Stimulated activated CD8-positive, alpha-beta memory T cell treated with anti-CD3 and anti-CD28 coated beads, Interleukin-2, amount 100 ng/mL, for 1 hour (primary cell): ENCODE measurements at regions not wholly inside any gene's neighbourhood (a gene's known extent, or its start where the extent isn't known, plus 50 kb on each side); places are given as distances from the start of the nearest gene placed in this dataset.
"Not testable (repeated sequence)": the region's sequence is repeated elsewhere in the genome, so short reads cannot be mapped to it uniquely, and the experiment has no call there.

Experiments used
- DNase-seq, 2 donors: peaks; one replicate each; pipeline ENCODE4 v3.0.0-alpha.2; 2020; ENCODE audit warnings: low read depth in 2 of 2

- no peak for DNase-seq
Observed at GRCh38 chr2:2664989-2665833, 334.1 kb upstream of the MYT1L start.

- DNase-seq, result no peak
Observed at GRCh38 chr2:2663401-2664036, 332.4 kb upstream of the MYT1L start.

- DNase-seq, result no peak
Observed at GRCh38 chr2:2662847-2663356, 331.8 kb upstream of the MYT1L start.

- DNase-seq, result no peak
Observed at GRCh38 chr2:2662037-2662846, 331.2 kb upstream of the MYT1L start.

GRCh38 chr2:2660789-2661355 is 329.8 kb upstream of the MYT1L start:
- no peak for DNase-seq

- DNase-seq, result no peak
Observed at GRCh38 chr2:2657121-2657962, 326.3 kb upstream of the MYT1L start.

GRCh38 chr2:2656115-2657011 is 325.3 kb upstream of the MYT1L start:
- no peak for DNase-seq

- DNase-seq, result no peak
Observed at GRCh38 chr2:2655453-2656114, 324.5 kb upstream of the MYT1L start.

- no peak for DNase-seq
Observed at GRCh38 chr2:2653231-2653630, 322.2 kb upstream of the MYT1L start.

- no peak for DNase-seq
Observed at GRCh38 chr2:2650608-2651375, 319.7 kb upstream of the MYT1L start.

GRCh38 chr2:2649109-2650072 is 318.3 kb upstream of the MYT1L start:
- DNase-seq, result no peak

- DNase-seq, result no peak
Observed at GRCh38 chr2:2648094-2648493, 317.0 kb upstream of the MYT1L start.

GRCh38 chr2:2647141-2647541 is 316.1 kb upstream of the MYT1L start:
- DNase-seq, result no peak

- DNase-seq, result peak in 1 of 2 donors; percentile 9
Observed at GRCh38 chr2:2646433-2647051, 315.5 kb upstream of the MYT1L start.

GRCh38 chr2:2645162-2645855 is 314.2 kb upstream of the MYT1L start:
- no peak for DNase-seq

- not testable (repeated sequence) for DNase-seq
Observed at GRCh38 chr2:2644751-2645150, 313.7 kb upstream of the MYT1L start.
